ENCODE measurements at regions not wholly inside any gene's neighbourhood (a gene's known extent, or its start where the extent isn't known, plus 50 kb on each side); places are given as distances from the start of the nearest gene placed in this dataset.
A peak's percentile ranks its signal among the peaks of the same experiment; 100 is the strongest.

DNA sequence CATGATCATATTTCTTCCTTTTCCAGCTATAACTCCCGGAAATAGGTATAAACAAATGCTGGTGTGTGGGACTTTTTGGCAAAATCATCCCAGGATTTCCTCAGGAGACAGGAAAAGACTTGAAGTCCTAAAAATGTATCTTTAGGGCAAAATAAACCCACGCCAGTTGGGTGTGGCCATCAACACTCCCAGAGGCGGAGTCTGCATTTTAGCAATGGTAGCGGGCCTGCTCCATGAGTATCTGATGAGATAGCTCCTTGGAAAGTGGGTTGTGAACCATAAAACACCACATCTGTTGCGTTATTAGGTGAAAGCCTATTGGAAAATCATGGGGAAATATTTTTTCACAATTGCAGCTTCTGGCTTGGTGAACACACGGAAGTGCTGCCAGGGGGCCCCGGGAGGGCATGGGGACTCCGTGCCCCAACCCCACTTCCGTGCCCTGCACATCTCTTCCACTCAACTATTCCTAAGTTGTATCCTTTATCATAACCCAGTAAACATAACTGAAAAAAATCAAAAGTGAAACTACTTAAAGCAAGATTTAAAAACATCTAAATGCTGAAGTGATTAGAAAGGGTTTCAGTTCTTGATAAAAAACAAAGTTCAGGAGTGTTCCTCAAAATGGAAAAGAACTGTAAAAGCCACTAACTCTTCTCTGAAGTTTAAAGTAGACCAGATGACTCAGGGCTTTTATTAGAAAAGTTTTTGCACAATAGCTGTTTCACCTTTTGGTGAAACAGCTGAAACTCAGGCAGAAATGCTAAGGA lies 111.2 kb downstream of the LRRC70 start:
- Histone ChIP-seq H3K9me3 (replicated peaks; ENCODE audit: control insufficient read depth, insufficient read depth, low read length) (no peaks in the 10 kb centered on the region), H3K4me2 (ENCODE audit: control insufficient read depth, insufficient read depth) (peak overlapping the region; percentile 67; the same call in 1 of the 2 replicates), H4K20me1 (ENCODE audit: control insufficient read depth, insufficient read depth) (no peaks in the 10 kb centered on the region), H2AFZ (ENCODE audit: control insufficient read depth, low read depth, low read length) (no peak overlapping the region; the same call in 1 of the 2 replicates), H3K79me2 (ENCODE audit: control insufficient read depth, insufficient read depth, low read length) (no peaks in the 10 kb centered on the region), H3K27me3 (replicated peaks in 1 of 2; ENCODE audit: control insufficient read depth in 2 of 2, insufficient read depth in 2 of 2, low read length in 1 of 2) (no peaks in the 10 kb centered on the region), H3K9ac (ENCODE audit: control insufficient read depth, insufficient read depth, low read length) (no peak overlapping the region), H3K36me3 (ENCODE audit: control insufficient read depth in 2 of 2, insufficient read depth in 2 of 2, low read length in 1 of 2) (no peaks in the 10 kb centered on the region), H3K27ac (ENCODE audit: control insufficient read depth, insufficient read depth) (no peak overlapping the region), H3K4me3 (no peak overlapping the region), H3K4me1 (ENCODE audit: control insufficient read depth, insufficient read depth, low read length) (peaks cover 4% of the 10 kb centered on the region; the same call in 1 of the 2 replicates)
- WGBS (ENCODE audit: insufficient coverage, insufficient replicate concordance, low lambda C conversion rate, missing lambda C conversion rate): 41% methylated on average over 9 of the region's 9 CpGs
- ChIA-PET CTCF (interaction anchor here (1.0 to 1.5 kb wide), 2 partner anchors 18 to 229 kb away, joined by 3 to 6 read pairs; no protein-coding TSS in a partner anchor), POLR2A (interaction anchor here (0.6 kb wide), 1 partner anchor 36 kb away, joined by 3 read pairs; no protein-coding TSS in a partner anchor), RAD21 (ENCODE audit: unreplicated experiment) (interaction anchor here (0.6 to 1.0 kb wide), 2 partner anchors 29 to 232 kb away, joined by 3 to 5 read pairs; no protein-coding TSS in a partner anchor), SMC1A (ENCODE audit: uncharacterized antibody, unreplicated experiment) (interaction anchor here (0.6 to 2.2 kb wide), 9 partner anchors 11 to 246 kb away, joined by 3 to 9 read pairs (median 4); partner anchors contain the start of gene LRRC70)
- BruUV-seq (replicated peaks): no TSS peak
- DNase-seq (ENCODE audit: low read depth, low spot score) (no peak), FAIRE-seq (no peak), ATAC-seq (peak; percentile 63)
- intact Hi-C loops (cut with micrococcal nuclease; ENCODE audit: unreplicated experiment): no loop called here
- in situ Hi-C loops (cut with MboI): no loop called here
- TF ChIP-seq MTA2 (IDR thresholded peaks at IDR 0.05; ENCODE audit: low read depth): peak; percentile 68
- no peak for TF ChIP-seq GABPA (IDR thresholded peaks at IDR 0.05; ENCODE audit: low read depth)
- TF ChIP-seq TARDBP (IDR thresholded peaks at IDR 0.05; ENCODE audit: borderline replicate concordance): no peak
- 0 out of 2 replicates have a peak, but pooled peaks have one; percentile 16 for TF ChIP-seq GATAD2B (conservative IDR thresholded peaks at IDR 0.05; ENCODE audit: low read depth)
- TF ChIP-seq, protein P1, sequence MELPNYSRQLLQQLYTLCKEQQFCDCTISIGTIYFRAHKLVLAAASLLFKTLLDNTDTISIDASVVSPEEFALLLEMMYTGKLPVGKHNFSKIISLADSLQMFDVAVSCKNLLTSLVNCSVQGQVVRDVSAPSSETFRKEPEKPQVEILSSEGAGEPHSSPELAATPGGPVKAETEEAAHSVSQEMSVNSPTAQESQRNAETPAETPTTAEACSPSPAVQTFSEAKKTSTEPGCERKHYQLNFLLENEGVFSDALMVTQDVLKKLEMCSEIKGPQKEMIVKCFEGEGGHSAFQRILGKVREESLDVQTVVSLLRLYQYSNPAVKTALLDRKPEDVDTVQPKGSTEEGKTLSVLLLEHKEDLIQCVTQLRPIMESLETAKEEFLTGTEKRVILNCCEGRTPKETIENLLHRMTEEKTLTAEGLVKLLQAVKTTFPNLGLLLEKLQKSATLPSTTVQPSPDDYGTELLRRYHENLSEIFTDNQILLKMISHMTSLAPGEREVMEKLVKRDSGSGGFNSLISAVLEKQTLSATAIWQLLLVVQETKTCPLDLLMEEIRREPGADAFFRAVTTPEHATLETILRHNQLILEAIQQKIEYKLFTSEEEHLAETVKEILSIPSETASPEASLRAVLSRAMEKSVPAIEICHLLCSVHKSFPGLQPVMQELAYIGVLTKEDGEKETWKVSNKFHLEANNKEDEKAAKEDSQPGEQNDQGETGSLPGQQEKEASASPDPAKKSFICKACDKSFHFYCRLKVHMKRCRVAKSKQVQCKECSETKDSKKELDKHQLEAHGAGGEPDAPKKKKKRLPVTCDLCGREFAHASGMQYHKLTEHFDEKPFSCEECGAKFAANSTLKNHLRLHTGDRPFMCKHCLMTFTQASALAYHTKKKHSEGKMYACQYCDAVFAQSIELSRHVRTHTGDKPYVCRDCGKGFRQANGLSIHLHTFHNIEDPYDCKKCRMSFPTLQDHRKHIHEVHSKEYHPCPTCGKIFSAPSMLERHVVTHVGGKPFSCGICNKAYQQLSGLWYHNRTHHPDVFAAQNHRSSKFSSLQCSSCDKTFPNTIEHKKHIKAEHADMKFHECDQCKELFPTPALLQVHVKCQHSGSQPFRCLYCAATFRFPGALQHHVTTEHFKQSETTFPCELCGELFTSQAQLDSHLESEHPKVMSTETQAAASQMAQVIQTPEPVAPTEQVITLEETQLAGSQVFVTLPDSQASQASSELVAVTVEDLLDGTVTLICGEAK (IDR thresholded peaks at IDR 0.05; ENCODE audit: borderline replicate concordance): no peak
- TF ChIP-seq CBX5 (IDR thresholded peaks at IDR 0.05; ENCODE audit: low read depth): no peak
- no peak for TF ChIP-seq NR2C2 (IDR thresholded peaks at IDR 0.05; ENCODE audit: borderline replicate concordance, control insufficient read depth, insufficient read length, low read depth)
- TF ChIP-seq SMARCA5 (IDR thresholded peaks at IDR 0.05): no peak
- no peak for TF ChIP-seq CHD2 (IDR thresholded peaks at IDR 0.05; ENCODE audit: borderline replicate concordance, low read depth, low read length)
- TF ChIP-seq BHLHE40 (IDR thresholded peaks at IDR 0.05; ENCODE audit: borderline replicate concordance in 1 of 2, low read depth in 2 of 2, low read length in 1 of 2): no peak
- TF ChIP-seq BACH1 (IDR thresholded peaks at IDR 0.05; ENCODE audit: borderline replicate concordance): no peak
- TF ChIP-seq HDAC6 (IDR thresholded peaks at IDR 0.05; ENCODE audit: unreplicated experiment): no peak
- TF ChIP-seq PAX8 (IDR thresholded peaks at IDR 0.05): no peak
- TF ChIP-seq SKIL (IDR thresholded peaks at IDR 0.05; ENCODE audit: low read depth, poor library complexity, severe bottlenecking): no peak
- no peak for TF ChIP-seq MYB (IDR thresholded peaks at IDR 0.05; ENCODE audit: borderline replicate concordance, low read depth, low read length)
- TF ChIP-seq YY1 (IDR thresholded peaks at IDR 0.05; ENCODE audit: low read depth, low read length): no peak

Data from GM12878 (cell line).